HG03457 (cell line): ENCODE measurements at regions not wholly inside any gene's neighbourhood (a gene's known extent, or its start where the extent isn't known, plus 50 kb on each side); places are given as distances from the start of the nearest gene placed in this dataset.

Source experiments
- ATAC-seq: cut with Tn5 transposase; IDR thresholded peaks from one replicate; pipeline ENCODE4 v1.9.1; 2021; ENCODE audit warnings: moderate number of reproducible peaks; ENCODE audit not compliant: unreplicated experiment

DNA sequence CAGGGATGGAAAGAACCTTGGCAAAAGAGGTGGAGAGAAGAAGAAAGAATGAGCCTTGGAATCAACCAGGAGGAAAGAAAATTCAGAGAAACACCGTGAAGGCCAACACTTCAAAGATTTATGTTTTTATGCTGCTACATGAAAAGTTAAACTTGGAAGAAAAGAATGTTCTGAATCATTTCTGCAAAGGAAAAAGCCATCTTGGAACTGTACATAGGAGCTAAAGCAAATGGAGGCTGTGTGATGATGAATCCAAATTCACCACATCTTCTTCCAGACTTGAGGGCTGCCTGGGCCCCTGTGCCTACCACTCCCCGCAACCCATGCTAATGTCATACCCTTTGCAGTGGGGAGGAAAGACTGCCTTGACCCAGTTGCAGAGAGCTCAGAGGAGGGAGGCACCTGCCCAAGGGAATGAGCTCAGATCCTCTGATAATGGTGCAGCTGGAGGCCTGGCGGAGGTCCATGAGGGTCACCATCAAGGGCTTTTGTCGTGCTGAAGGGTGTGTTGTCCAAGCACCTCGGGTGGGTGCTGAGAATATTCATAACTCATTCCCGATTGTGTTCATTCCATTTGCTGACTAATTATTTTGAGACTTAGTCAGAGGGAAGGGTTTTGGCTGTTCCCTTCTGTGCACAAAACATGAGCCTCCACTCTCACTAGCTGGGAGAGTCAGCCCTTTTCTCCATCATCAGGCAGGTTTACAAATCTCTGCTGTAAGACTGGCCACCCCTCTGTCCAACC is 245.8 kb upstream of the JAG1 start:
- ATAC-seq, result no peak

DNA sequence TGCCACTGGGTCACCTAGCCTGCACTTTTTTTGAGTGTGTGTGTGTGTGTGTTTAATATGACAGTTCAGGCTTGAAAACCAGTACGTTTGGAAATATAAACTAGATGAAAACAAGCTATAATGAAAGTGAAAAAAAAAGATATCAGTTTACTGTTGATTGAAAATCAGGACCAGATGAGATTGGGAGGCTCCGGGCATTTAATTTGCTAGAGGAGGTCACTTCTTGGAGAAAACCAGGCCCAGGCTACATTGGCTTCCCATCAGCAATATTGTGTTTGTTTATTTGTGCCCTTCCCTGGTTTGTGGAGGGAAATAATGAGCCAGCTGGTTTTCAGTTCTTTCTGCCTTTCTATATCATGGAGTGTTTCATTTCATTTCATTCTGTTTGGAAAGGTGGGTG is 246.6 kb upstream of the JAG1 start:
- no peak for ATAC-seq

DNA sequence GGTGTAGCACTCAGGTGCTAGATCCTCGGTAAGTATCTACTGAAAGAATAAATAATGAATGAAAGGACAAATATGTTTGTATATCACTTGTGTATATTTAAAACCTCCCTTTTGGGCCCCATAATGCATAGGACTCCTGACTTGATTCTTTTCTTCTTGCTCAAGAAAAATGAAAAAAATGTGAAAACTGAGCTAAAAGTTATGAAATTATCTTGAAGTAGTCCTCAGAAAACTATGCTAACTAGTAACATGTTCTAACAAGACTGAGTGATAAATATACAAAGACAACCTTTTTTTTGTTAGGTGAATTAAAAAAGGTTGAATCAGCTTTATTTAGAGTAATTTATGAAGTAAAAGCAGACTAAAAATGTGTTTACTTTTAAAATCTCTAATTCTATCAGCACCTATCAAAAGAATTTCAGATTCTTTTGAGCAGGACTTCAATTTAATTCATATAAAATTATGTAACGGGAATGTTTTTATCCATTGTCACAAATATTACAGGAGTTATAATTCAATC is 247.8 kb upstream of the JAG1 start:
- no peak for ATAC-seq

DNA sequence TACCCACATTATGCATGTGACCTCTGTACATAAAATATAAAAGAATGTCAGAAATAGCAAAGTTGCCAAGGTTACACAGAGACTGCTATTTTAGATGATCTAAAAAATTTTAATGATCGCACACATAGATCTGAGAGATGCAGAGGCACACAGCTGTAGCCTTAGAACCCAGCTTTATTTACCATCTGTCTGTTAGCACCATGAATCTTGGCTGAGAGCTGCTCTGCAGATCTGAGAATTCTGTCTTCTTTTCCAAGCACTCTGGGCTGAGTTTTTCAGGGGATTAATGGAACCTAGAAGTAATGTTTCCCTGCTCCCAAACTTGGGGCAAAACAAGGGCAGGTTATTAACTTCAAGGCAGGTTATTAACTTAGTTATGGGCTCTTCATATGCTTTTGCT is 248.7 kb upstream of the JAG1 start:
- no peak for ATAC-seq

DNA sequence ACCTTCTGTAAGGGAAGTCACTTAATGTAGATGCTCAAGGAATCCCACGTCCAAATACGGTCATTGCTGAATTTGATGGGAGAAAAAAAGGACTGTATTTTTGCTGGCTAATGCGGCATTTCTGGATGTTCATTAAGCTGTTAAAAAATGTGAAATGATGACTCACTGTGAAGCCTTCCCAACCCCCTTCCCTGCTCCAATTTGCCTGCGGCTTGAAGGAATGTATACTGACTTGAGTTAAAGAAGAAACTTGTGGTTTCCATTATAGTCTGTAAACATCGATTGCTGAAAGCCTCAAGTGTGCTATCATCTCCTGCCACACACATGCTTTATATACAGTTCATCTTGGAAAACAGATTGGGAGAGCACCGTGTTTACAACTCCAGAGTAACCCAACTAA is 249.1 kb upstream of the JAG1 start:
- ATAC-seq, result no peak

DNA sequence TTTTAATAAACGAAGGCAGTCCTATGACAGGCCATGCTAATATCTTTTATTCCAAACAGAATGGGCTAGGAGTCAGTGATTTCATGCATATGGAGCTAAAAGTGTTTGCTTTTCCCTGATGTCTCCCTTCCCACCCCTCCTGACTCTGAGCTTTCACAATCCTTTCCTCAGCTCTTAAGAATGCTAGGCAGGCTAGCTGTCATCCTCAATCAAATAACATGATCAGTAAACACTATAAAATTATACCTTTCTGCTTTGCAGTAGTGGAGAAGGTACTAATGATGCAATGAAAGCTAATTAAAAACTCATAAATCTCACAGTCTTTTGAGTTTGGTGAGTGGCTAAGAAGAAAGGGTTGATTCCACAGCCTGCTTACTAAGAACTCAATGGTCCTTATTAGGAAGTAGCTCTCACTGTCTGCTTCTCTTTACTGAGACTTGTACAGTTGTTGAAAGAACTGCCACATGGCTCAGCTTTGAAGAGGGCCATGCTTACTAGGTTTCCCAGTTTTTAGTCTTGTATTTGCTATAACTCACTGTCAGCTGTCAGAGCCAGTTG is 250.9 kb upstream of the JAG1 start:
- no peak for ATAC-seq

DNA sequence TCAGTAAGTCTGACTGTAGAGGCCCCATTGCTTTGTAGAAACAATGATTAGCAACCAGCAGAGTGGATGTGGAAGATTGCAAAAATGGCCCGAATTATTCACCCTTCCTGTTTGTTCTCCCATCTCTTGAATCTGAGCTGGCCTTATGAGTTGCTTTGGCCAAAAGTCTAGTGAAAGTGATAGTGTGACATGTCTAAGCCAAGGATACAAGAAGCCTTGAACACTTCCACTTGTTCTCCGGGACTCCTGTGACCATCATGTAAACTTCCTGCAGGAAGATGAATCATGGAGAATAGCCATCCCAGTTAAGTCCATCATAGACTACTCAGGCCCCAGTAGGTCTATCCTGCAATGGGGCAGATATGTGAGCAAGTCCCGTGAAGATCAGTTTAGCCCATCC is 252.0 kb upstream of the JAG1 start:
- no peak for ATAC-seq

DNA sequence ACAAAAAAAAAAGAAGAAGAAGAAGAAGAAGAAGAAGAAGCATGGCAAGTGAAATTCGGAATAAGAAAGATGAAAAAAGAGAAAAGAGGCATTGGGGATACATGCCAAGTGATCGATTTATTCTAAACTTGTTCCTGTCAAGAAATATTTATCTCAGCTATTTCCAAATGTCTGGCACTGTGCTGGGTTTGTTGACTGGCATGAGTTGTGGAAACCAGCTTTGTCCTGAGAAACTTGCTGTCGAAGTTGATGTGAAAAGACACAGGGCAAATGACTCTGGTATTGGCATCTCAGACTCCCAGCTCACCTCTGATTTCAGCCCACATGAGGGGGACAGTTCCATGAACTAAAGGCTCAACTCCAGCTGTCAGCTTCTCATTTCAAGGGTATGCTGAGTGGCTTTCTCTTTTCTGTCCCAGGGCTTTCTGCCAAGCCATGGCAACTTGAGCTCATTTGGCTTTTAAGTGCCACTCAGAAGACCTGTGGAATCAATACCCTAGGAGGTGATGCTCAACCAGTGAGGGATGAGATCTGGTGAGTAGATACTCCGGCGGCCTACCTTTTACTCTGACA is 253.3 kb upstream of the JAG1 start:
- ATAC-seq, result no peak

DNA sequence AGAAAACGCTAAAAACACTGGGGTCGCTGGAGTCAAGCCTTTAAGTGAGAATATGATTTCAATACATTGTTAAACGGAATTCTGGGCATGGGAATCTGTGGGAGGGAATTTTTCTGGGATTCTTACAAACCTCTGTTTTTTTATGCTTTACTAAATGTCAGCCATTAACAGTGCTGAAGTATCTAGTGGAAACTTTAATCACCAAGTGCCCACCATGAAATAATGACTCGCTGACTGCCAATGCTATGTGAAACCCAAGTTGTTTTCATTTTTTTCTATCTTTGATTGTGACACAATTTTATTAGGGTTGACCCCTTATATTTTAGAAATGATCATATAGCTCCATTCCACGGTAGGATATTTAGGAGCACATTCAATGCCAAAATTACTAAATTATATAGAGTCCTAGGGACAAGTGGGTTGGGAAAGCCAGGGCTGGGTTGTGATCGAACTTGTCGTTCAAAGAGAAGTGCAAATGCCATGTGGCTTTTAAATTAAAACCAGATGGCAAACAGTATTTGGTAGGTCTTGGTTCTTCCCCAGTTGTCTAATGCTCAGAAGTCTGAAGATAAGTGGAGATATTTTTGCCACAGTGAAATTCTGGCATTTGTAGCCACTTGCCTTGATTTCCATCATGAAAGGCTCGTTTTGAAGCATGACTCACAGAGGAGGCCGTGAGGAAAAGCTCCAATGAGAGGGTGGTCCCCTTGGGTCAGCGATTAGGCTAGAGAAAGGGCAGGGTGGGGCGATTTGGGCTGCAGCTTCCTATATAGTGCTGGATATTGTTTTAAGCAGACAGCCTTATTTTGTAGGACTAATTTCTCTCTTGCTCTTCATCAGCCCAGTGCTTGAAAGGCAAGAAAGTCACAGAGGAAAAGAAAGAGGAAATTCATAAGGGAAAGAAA is 254.4 kb upstream of the JAG1 start:
- no peak for ATAC-seq

DNA sequence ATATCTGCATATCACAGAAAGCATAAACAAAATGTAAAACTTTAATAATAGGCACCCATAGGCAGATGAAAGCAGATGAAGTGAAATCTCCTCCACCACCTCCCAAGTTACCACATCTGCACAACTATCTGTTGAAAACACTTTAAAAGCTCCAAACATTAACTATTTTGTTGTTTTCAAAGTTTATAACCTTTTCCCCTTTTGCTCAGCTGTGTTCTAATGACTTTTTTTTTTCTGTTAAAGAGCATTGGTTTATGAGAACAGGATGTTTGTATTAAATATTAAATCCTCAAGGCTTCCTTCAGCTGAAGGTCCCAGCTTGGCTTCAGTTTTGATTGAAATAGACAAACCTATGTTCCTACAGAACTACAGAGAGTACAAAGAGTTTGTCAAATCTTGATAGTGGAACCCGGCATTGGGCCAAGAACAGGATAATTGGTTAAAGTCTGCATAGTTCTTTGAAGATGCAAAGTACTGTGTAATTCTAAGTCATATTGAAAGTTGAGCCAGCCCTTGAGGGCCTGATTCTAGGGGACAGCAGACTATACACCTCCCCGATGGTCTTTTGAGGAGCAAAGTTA is 255.1 kb upstream of the JAG1 start:
- ATAC-seq, result no peak

DNA sequence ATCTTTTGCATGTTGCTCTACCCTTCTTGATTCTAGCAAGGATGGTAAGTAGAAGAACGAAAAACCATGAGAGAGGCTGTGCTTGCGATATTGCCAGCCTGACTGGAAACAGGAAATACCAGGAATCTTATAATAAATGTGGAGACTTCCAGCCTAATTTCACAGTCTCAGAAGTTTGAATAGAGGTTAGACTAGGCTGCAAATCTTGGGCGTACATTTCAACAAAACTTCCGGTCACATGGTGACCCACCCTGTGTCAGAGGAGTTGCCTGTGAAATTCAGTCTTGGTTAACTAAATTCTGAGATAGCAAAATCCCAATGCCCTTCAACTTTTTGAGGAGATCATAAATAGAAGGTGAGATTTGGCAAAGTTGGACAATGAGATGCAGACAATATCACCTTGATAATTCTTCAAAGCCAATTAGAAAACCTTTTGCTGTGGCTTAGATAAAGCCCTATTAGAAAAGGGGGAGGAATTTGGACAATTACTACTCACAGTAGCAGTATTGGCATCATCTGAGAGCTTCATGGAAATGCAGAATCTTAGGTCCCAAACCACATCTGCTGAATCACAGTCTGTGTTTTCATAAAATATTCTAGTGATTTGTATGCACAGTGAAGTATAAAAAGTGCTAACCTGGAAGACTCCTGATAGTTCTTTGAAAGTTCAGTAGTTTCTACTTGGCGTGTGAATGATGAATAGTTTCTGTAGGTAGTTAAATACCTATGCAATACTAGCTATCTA is 262.0 kb upstream of the JAG1 start:
- no peak for ATAC-seq

DNA sequence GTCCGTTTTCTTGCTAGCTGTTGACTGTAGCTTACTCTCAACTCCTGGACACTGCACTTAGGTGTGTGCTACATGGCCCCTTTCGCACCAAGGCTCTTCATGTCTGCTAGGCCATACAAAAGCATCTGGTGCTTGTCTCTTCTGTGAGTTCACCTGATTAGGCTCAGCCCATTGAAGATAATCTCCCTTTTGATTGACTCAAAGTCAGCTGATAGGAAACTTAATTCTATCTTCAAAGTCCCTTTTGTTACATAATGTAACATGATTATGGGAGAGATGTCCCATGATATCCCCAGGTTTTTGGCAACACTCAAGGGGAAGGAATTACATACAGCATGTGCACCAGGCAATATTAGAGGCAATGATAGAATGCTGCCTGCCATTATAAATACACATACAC is 263.0 kb upstream of the JAG1 start:
- no peak for ATAC-seq

DNA sequence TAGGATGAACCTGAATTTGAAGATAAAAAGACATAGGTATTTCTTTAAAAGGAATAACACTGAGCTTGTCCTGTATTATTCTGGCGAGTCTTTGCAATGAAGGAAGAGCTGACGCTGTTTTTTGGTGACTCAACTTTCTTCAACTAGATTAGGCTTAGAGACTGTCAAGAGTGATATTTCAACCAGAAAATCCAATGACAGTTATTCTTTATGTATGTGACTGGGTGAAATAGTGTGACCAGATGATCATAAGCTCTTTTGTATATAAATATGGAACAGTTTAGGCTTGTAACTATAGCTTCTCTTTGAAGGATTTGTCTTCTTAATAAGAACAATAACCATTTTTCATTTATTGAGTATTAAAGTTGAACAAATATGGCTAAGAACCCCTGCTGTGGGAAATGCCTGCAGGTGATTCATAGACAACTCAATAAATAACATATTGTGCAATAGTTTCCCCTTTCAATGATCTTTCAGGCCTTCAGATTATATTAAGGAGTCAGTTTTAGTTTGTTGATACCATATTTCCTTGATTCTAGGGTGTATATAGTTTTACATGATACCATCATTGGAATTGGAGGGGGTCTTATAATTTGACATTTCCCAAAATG is 265.6 kb upstream of the JAG1 start:
- no peak for ATAC-seq

DNA sequence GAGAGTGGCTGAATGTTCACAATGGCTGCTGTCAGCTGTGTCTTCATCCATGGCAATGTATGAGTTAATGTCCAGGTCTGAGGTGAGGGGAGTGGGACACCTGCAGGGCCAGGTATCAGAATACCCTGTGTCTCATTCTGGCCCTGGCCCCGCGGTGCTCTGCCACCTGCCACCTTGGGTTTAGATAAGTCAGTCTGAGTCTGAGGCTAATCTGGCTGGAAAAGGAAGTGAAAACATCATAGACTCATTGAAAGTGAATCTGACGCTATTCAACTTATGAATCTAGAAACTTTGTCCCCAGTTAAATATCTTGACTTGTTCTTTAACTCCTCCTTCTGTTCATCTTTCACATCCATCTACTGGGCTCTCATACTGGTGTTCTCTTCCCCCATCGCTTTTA is 267.1 kb upstream of the JAG1 start:
- ATAC-seq, result peak; percentile 93

DNA sequence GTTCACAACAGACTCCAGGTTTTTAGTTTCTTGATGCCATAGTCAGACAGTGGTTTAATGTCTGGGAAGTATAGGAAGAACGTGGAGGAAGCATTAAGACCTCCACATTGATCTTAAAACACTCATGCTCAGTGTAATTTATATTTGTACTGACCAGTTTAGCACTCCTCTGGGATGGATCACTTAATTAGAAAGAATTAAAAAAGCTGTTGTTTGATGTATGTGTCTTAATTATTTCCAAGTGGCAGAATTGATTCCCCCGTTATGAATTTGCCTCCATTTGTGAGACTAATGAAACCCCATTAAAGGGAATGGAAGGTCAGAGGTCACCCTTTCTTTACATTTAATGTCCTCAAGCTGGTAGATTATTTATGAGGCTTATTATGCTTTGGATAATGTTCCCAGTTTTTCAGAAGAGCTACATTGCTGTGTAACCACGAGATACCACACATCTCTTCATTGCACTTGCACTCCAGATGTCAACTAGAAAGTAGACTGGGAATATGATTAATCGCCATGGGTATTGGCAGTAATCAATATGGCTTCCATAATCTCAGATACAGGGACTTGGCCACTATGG is 270.0 kb upstream of the JAG1 start:
- no peak for ATAC-seq

DNA sequence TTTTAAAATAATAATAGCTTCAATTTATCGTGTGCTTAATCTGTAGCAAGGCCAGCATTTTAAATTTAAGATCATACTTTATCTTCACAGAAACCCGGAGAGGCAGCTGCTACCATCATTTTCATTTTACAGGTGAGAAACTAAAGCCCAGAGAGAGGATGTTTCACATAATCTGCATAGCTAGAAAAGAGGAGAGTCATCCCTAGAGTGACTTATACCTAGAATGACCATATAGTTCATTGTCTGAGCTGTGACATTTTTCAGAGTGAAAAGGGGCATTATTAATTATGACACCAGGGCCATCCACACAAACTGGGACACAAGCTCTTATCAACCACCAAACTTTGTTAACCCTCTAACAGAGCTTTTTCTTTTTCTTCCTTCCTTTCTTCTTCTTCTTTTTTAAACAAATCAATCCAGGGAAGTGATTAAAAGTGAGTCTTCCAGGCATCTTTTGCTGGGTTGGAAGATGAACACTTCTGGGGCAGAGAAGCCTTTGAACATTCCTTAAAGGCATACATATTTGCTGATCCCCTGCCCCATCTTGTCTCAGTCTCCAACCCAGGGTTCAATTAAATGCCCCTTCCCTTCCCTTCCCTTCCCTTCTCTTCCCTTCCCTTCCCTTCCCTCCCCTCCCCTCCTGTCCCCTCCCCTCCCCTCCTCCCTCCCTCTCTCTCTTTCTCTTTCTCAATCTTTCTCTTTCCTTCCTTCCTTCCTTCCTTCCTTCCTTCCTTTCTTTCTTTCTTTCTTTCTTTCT is 272.5 kb upstream of the JAG1 start:
- no peak for ATAC-seq

DNA sequence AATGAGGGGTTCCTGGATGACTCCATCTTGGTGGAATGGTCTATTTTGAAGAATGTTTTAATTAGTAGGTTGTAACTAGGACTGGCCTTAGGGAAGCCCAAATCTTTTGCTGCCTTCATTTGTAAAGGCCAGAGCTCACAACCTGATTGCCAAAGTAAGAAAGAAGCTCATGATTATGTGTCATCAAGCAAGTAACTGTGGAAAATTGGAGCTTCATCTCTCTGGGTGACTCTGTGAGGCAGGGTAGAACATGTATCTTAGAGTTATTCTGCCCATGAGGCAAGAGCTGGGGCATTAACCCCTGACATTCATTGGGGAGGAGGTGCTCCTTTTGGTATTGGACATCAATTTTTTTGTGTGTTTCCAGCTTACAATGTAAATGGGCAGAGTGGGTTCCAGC is 273.9 kb upstream of the JAG1 start:
- no peak for ATAC-seq

DNA sequence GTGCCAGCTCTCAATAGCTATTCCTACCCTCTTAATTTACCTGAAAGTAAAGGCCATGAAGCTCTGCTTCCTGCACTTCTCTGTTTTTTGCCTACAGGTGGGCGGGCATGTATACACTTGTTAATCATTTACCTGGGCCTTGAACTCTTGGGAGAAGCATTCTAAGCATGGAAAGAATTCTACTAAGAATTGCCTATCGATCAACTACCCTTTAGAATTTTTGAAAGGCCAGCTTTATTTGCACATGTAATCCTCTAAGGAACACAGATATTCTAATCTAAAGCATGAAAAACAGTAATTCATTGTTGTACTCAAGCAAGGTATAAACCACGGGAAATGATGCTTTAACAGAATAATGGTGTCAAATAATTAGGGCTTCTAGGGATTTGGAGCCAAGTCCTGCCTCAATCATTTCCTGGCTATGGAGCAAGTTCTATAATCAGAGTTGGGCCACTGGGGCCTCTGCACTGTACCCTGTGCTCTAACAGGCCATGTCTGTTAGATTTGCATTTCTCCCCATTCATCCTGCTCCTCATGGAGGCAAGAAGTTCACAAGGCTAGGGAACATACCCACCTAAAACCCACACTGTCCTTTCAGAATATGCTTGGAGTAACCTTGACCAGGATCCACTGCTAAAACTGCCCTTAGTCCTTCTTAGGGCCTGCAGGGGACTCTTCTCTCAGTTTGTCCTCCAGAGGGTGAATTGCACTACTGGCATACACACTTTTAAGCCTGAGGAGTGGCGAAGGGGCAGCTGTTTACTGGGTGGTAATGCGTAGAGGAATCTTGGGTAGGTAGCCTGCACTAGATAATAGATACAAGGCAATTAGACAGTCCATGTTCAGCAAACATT is 276.4 kb upstream of the JAG1 start:
- no peak for ATAC-seq
